Activated CD8-positive, alpha-beta memory T cell treated with anti-CD3 and anti-CD28 coated beads, Interleukin-2, amount 10 ng/mL, durations not matched to agents 7 days and 5 days (primary cell): ENCODE measurements at regions not wholly inside any gene's neighbourhood (a gene's known extent, or its start where the extent isn't known, plus 50 kb on each side); places are given as distances from the start of the nearest gene placed in this dataset.
"Not testable (repeated sequence)": the region's sequence is repeated elsewhere in the genome, so short reads cannot be mapped to it uniquely, and the experiment has no call there.

ENCODE experiments used
- ATAC-seq: fragments of 150-1000 bp; cut with Tn5 transposase; one replicate; pipeline ENCODE4 v1.10.0; 2021; ENCODE audit warnings: moderate library complexity
- CTCF ChIA-PET: fragments of 350-600 bp; sonication (Branson Sonifier 250); formaldehyde crosslinking; loops from one replicate; lab custom pipeline; 2021; ENCODE audit warnings: antibody characterized with exemption; lab: Charles Lee
- DNase-seq: peaks from one replicate; pipeline ENCODE4 v3.0.0-alpha.2; 2020
- H3K27ac Mint-ChIP-seq: one replicate; pipeline ENCODE4 v1.8.0; 2021; ENCODE audit warnings: mild to moderate bottlenecking, mixed read lengths
- H3K27me3 Mint-ChIP-seq: one replicate; pipeline ENCODE4 v1.8.0; 2021; ENCODE audit warnings: mixed read lengths
- H3K36me3 Mint-ChIP-seq: one replicate; pipeline ENCODE4 v1.8.0; 2021; ENCODE audit warnings: mild to moderate bottlenecking, mixed read lengths
- H3K4me1 Mint-ChIP-seq: one replicate; pipeline ENCODE4 v1.8.0; 2021; ENCODE audit warnings: mixed read lengths
- H3K4me3 Mint-ChIP-seq: one replicate; pipeline ENCODE4 v1.8.0; 2021; ENCODE audit warnings: mild to moderate bottlenecking, moderate library complexity, mixed read lengths
- H3K9me3 Mint-ChIP-seq: one replicate; pipeline ENCODE4 v1.8.0; 2022; ENCODE audit warnings: low read depth, mixed read lengths

- DNase-seq (no peak), ATAC-seq (no peak)
- no peaks in the 10 kb centered on the region for H3K36me3 Mint-ChIP-seq
- no peak overlapping the region for H3K27ac Mint-ChIP-seq
- H3K9me3 Mint-ChIP-seq = no peaks in the 10 kb centered on the region
- H3K4me1 Mint-ChIP-seq = no peaks in the 10 kb centered on the region
- no peak overlapping the region for H3K4me3 Mint-ChIP-seq
- H3K27me3 Mint-ChIP-seq = peaks cover 11% of the 10 kb centered on the region
- CTCF ChIA-PET = no interaction called here
These were observed 117.2 kb upstream of the LY86 start for GRCh38 chr6:6471276-6471675.

GRCh38 chr6:6474170-6474920 is 114.2 kb upstream of the LY86 start:
- Mint-ChIP-seq H3K27ac (no peak overlapping the region), H3K9me3 (no peaks in the 10 kb centered on the region), H3K4me3 (no peak overlapping the region), H3K36me3 (no peaks in the 10 kb centered on the region), H3K27me3 (peaks cover 32% of the 10 kb centered on the region), H3K4me1 (no peaks in the 10 kb centered on the region)
- DNase-seq (no peak), ATAC-seq (no peak)
- CTCF ChIA-PET = no interaction called here

- Mint-ChIP-seq H3K9me3 (no peaks in the 10 kb centered on the region), H3K4me1 (no peaks in the 10 kb centered on the region), H3K27me3 (peaks cover 53% of the 10 kb centered on the region)
These were observed 108.7 kb upstream of the LY86 start for GRCh38 chr6:6479785-6480184.

GRCh38 chr6:6482256-6482655 is 106.3 kb upstream of the LY86 start:
- Mint-ChIP-seq H3K9me3 (no peaks in the 10 kb centered on the region), H3K4me3 (no peak overlapping the region), H3K27ac (no peak overlapping the region), H3K4me1 (no peaks in the 10 kb centered on the region), H3K27me3 (peaks cover 48% of the 10 kb centered on the region), H3K36me3 (no peaks in the 10 kb centered on the region)
- DNase-seq = no peak
- ATAC-seq = no peak
- CTCF ChIA-PET = no interaction called here

More at GRCh38 chr6:6479785-6480184, 108.7 kb upstream of the LY86 start:
- CTCF ChIA-PET = no interaction called here
- ATAC-seq (no peak), DNase-seq (no peak)
- H3K27ac Mint-ChIP-seq = no peak overlapping the region
- H3K36me3 Mint-ChIP-seq = no peaks in the 10 kb centered on the region
- no peak overlapping the region for H3K4me3 Mint-ChIP-seq

GRCh38 chr6:6483168-6483567 is 105.4 kb upstream of the LY86 start:
- Mint-ChIP-seq H3K4me1 (no peaks in the 10 kb centered on the region), H3K9me3 (no peaks in the 10 kb centered on the region), H3K27ac (no peak overlapping the region), H3K4me3 (no peak overlapping the region), H3K27me3 (peaks cover 40% of the 10 kb centered on the region), H3K36me3 (no peaks in the 10 kb centered on the region)
- ATAC-seq = no peak
- DNase-seq = no peak
- CTCF ChIA-PET = no interaction called here

- Mint-ChIP-seq H3K4me1 (no peaks in the 10 kb centered on the region), H3K4me3 (no peak overlapping the region), H3K9me3 (no peaks in the 10 kb centered on the region), H3K27me3 (peaks cover 34% of the 10 kb centered on the region), H3K36me3 (no peaks in the 10 kb centered on the region), H3K27ac (no peak overlapping the region)
- DNase-seq = no peak
- CTCF ChIA-PET = no interaction called here
- no peak for ATAC-seq
These were observed 104.8 kb upstream of the LY86 start for GRCh38 chr6:6483733-6484132.

- Mint-ChIP-seq H3K27ac (no peak overlapping the region), H3K9me3 (no peaks in the 10 kb centered on the region), H3K27me3 (peaks cover 29% of the 10 kb centered on the region), H3K4me1 (no peaks in the 10 kb centered on the region), H3K36me3 (no peaks in the 10 kb centered on the region), H3K4me3 (no peak overlapping the region)
- CTCF ChIA-PET = interaction anchor here (1.0 kb wide), 1 partner anchor 10 kb away, joined by 3 read pairs; no protein-coding TSS in a partner anchor
- ATAC-seq (no peak), DNase-seq (no peak)
These were observed 103.8 kb upstream of the LY86 start for GRCh38 chr6:6484681-6485080.

- no peak overlapping the region for H3K4me3 Mint-ChIP-seq
- H3K27me3 Mint-ChIP-seq = peaks cover 20% of the 10 kb centered on the region
- CTCF ChIA-PET = interaction anchor here (1.5 kb wide), 1 partner anchor 428 kb away, joined by 3 read pairs; no protein-coding TSS in a partner anchor
- H3K4me1 Mint-ChIP-seq = no peaks in the 10 kb centered on the region
- no peak overlapping the region for H3K27ac Mint-ChIP-seq
- no peak for ATAC-seq
- no peak for DNase-seq
- H3K36me3 Mint-ChIP-seq = no peaks in the 10 kb centered on the region
- H3K9me3 Mint-ChIP-seq = no peaks in the 10 kb centered on the region
These were observed 101.9 kb upstream of the LY86 start for GRCh38 chr6:6486595-6486994.

- Mint-ChIP-seq H3K27ac (no peak overlapping the region), H3K9me3 (no peaks in the 10 kb centered on the region), H3K27me3 (peaks cover 31% of the 10 kb centered on the region), H3K4me1 (peaks cover 8% of the 10 kb centered on the region), H3K4me3 (no peak overlapping the region), H3K36me3 (no peaks in the 10 kb centered on the region)
- CTCF ChIA-PET = no interaction called here
- DNase-seq (no peak), ATAC-seq (no peak)
These were observed 96.8 kb upstream of the LY86 start for GRCh38 chr6:6491761-6492160.

GRCh38 chr6:6492675-6493074 is 95.8 kb upstream of the LY86 start:
- H3K27ac Mint-ChIP-seq = no peak overlapping the region
- no peak overlapping the region for H3K4me3 Mint-ChIP-seq
- peaks cover 8% of the 10 kb centered on the region for H3K4me1 Mint-ChIP-seq
- CTCF ChIA-PET = no interaction called here
- DNase-seq (no peak), ATAC-seq (no peak)
- H3K27me3 Mint-ChIP-seq = peaks cover 36% of the 10 kb centered on the region
- no peaks in the 10 kb centered on the region for H3K36me3 Mint-ChIP-seq
- H3K9me3 Mint-ChIP-seq = no peaks in the 10 kb centered on the region

- DNase-seq = peak; percentile 73
- H3K27me3 Mint-ChIP-seq = peaks cover 46% of the 10 kb centered on the region
- H3K36me3 Mint-ChIP-seq, H3K4me1 Mint-ChIP-seq, H3K9me3 Mint-ChIP-seq, ATAC-seq, H3K4me3 Mint-ChIP-seq, H3K27ac Mint-ChIP-seq: not testable (repeated sequence)
- CTCF ChIA-PET = interaction anchor here (1.5 to 2.1 kb wide), 3 partner anchors 9 to 476 kb away, joined by 3 to 11 read pairs (median 3); no protein-coding TSS in a partner anchor
These were observed 94.4 kb upstream of the LY86 start for GRCh38 chr6:6494139-6494538.

- Mint-ChIP-seq H3K27me3 (peaks cover 52% of the 10 kb centered on the region), H3K27ac (no peak overlapping the region), H3K4me1 (peaks cover 8% of the 10 kb centered on the region), H3K4me3 (no peak overlapping the region), H3K36me3 (no peaks in the 10 kb centered on the region), H3K9me3 (no peaks in the 10 kb centered on the region)
- DNase-seq (peak; percentile 57), ATAC-seq (peak; percentile 33)
- CTCF ChIA-PET = interaction anchor here (1.5 to 2.1 kb wide), 3 partner anchors 10 to 476 kb away, joined by 3 to 11 read pairs (median 3); no protein-coding TSS in a partner anchor
These were observed 93.8 kb upstream of the LY86 start for GRCh38 chr6:6494677-6495076.

GRCh38 chr6:6495851-6496250 is 92.7 kb upstream of the LY86 start:
- no peaks in the 10 kb centered on the region for H3K9me3 Mint-ChIP-seq
- no peak overlapping the region for H3K4me3 Mint-ChIP-seq
- peaks cover 8% of the 10 kb centered on the region for H3K4me1 Mint-ChIP-seq
- no peak for ATAC-seq
- DNase-seq = no peak
- H3K27me3 Mint-ChIP-seq = peaks cover 61% of the 10 kb centered on the region
- CTCF ChIA-PET = no interaction called here
- no peak overlapping the region for H3K27ac Mint-ChIP-seq
- no peaks in the 10 kb centered on the region for H3K36me3 Mint-ChIP-seq

GRCh38 chr6:6497541-6497940 is 91.0 kb upstream of the LY86 start:
- Mint-ChIP-seq H3K4me3 (no peak overlapping the region), H3K27me3 (peaks cover 66% of the 10 kb centered on the region), H3K4me1 (peaks cover 8% of the 10 kb centered on the region), H3K36me3 (no peaks in the 10 kb centered on the region), H3K27ac (no peak overlapping the region), H3K9me3 (no peaks in the 10 kb centered on the region)
- CTCF ChIA-PET = no interaction called here
- no peak for ATAC-seq
- DNase-seq = no peak
